ENCODE measurements at regions not wholly inside any gene's neighbourhood (a gene's known extent, or its start where the extent isn't known, plus 50 kb on each side); places are given as distances from the start of the nearest gene placed in this dataset.

DNA sequence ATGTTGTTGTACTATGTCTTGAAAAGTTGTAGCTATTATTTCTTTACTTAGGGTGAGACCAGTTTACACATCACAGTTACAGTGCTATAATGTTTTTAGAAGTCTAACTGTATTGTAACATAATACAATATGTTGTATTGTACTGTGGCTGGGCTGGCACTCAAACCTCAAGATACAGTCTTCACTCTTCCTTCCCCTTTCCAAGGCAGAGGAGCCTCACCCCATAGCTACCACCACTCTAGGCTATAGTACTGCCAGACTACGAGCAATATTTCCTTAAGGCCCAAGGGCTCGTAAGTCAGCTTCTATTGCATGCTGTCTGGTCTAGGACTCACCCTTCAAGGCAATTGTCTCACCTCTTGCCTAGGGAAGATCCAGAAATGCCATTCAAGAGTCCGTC lies 597.7 kb downstream of the OTOL1 start:
- Histone ChIP-seq H3K36me3 (ENCODE audit: control insufficient read depth in 2 of 2, insufficient read depth in 1 of 2, low read length in 2 of 2) (no peaks in the 10 kb centered on the region), H3K4me3 (ENCODE audit: low read depth, low read length) (no peak overlapping the region), H3K4me1 (ENCODE audit: control insufficient read depth, insufficient read depth, low read length) (no peaks in the 10 kb centered on the region), H3K9me3 (ENCODE audit: control insufficient read depth, insufficient read depth, low read depth, low read length) (no peaks in the 10 kb centered on the region), H3K27ac (ENCODE audit: extremely low read depth, low read depth, low read length) (no peak overlapping the region)
- ChIA-PET POLR2A (no interaction called here), CTCF (no interaction called here)
- no peak for TF ChIP-seq ZNF48 (tag by site-specific recombination; IDR thresholded peaks at IDR 0.05)
- TF ChIP-seq ZNF692 (tag by site-specific recombination; IDR thresholded peaks at IDR 0.05), result no peak
- no peak for TF ChIP-seq ZNF580 (tag by site-specific recombination; IDR thresholded peaks at IDR 0.05)
- no peak for TF ChIP-seq ZNF404 (tag by site-specific recombination; IDR thresholded peaks at IDR 0.05)

DNA sequence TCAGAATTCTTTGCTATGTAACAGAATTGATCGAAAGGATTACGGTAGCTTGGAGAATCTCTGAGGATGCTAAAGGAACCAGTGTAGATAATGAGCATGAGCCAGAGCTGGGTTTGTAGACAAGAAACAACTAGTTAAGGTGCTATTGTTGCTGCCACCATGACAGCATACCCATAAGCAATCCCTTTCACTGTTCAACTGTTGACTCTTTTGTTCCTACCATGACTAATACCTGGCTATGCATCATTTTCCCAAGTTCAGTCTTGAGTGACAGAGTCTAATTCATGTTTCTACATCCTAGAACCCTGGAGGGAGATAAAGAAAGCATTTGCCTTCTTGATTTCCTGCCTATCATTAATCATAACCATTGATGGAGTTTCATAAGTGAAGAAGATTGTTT lies 600.3 kb downstream of the OTOL1 start:
- Histone ChIP-seq H3K4me1 (ENCODE audit: control insufficient read depth, insufficient read depth, low read length) (no peaks in the 10 kb centered on the region), H3K9me3 (ENCODE audit: control insufficient read depth, insufficient read depth, low read depth, low read length) (no peaks in the 10 kb centered on the region), H3K36me3 (ENCODE audit: control insufficient read depth in 2 of 2, insufficient read depth in 1 of 2, low read length in 2 of 2) (no peaks in the 10 kb centered on the region), H3K27ac (ENCODE audit: extremely low read depth, low read depth, low read length) (no peak overlapping the region), H3K4me3 (ENCODE audit: low read depth, low read length) (no peak overlapping the region)
- TF ChIP-seq TCF7L2 (IDR thresholded peaks at IDR 0.05; ENCODE audit: borderline replicate concordance, low read depth, low read length) (no peak), HOXC10 (CRISPR knock-in tag; IDR thresholded peaks at IDR 0.05) (no peak), ZNF211 (tag by site-specific recombination; IDR thresholded peaks at IDR 0.05; ENCODE audit: low read depth) (no peak), ZNF626 (tag by site-specific recombination; IDR thresholded peaks at IDR 0.05) (no peak), ZNF16 (tag by site-specific recombination; IDR thresholded peaks at IDR 0.05; ENCODE audit: low read depth) (no peak), SP3 (tag by site-specific recombination; IDR thresholded peaks at IDR 0.05) (no peak), KLF9 (tag by site-specific recombination; IDR thresholded peaks at IDR 0.05; ENCODE audit: low read depth) (no peak)
- TF ChIP-seq, protein P1, sequence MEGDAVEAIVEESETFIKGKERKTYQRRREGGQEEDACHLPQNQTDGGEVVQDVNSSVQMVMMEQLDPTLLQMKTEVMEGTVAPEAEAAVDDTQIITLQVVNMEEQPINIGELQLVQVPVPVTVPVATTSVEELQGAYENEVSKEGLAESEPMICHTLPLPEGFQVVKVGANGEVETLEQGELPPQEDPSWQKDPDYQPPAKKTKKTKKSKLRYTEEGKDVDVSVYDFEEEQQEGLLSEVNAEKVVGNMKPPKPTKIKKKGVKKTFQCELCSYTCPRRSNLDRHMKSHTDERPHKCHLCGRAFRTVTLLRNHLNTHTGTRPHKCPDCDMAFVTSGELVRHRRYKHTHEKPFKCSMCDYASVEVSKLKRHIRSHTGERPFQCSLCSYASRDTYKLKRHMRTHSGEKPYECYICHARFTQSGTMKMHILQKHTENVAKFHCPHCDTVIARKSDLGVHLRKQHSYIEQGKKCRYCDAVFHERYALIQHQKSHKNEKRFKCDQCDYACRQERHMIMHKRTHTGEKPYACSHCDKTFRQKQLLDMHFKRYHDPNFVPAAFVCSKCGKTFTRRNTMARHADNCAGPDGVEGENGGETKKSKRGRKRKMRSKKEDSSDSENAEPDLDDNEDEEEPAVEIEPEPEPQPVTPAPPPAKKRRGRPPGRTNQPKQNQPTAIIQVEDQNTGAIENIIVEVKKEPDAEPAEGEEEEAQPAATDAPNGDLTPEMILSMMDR (tag by site-specific recombination; IDR thresholded peaks at IDR 0.05), result no peak
- TF ChIP-seq, protein P2, sequence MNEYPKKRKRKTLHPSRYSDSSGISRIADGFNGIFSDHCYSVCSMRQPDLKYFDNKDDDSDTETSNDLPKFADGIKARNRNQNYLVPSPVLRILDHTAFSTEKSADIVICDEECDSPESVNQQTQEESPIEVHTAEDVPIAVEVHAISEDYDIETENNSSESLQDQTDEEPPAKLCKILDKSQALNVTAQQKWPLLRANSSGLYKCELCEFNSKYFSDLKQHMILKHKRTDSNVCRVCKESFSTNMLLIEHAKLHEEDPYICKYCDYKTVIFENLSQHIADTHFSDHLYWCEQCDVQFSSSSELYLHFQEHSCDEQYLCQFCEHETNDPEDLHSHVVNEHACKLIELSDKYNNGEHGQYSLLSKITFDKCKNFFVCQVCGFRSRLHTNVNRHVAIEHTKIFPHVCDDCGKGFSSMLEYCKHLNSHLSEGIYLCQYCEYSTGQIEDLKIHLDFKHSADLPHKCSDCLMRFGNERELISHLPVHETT (tag by site-specific recombination; IDR thresholded peaks at IDR 0.05), result no peak
- ChIA-PET CTCF (no interaction called here), POLR2A (no interaction called here)

- no peaks in the 10 kb centered on the region for H3K9me3 ChIP-seq (ENCODE audit: control insufficient read depth, insufficient read depth, low read depth, low read length)
- no peak overlapping the region for H3K27ac ChIP-seq (ENCODE audit: extremely low read depth, low read depth, low read length)
- H3K4me3 ChIP-seq (ENCODE audit: low read depth, low read length), result no peak overlapping the region
- no peaks in the 10 kb centered on the region for H3K4me1 ChIP-seq (ENCODE audit: control insufficient read depth, insufficient read depth, low read length)
- H3K36me3 ChIP-seq (ENCODE audit: control insufficient read depth in 2 of 2, insufficient read depth in 1 of 2, low read length in 2 of 2), result no peaks in the 10 kb centered on the region
- ChIA-PET POLR2A (no interaction called here), CTCF (no interaction called here)
- TF ChIP-seq SETDB1 (IDR thresholded peaks at IDR 0.05; ENCODE audit: insufficient read length, low read length), result no peak
- TF ChIP-seq ZSCAN16 (tag by site-specific recombination; IDR thresholded peaks at IDR 0.05), result no peak
- no peak for TF ChIP-seq ZNF561 (tag by site-specific recombination; IDR thresholded peaks at IDR 0.05; ENCODE audit: borderline replicate concordance)
- no peak for TF ChIP-seq ZNF624 (tag by site-specific recombination; IDR thresholded peaks at IDR 0.05)
- no peak for TF ChIP-seq ZFP3 (tag by site-specific recombination; IDR thresholded peaks at IDR 0.05; ENCODE audit: low read depth)
- no peak for TF ChIP-seq ZBTB44 (tag by site-specific recombination; IDR thresholded peaks at IDR 0.05)
- TF ChIP-seq ZNF544 (tag by site-specific recombination; IDR thresholded peaks at IDR 0.05), result no peak
- TF ChIP-seq EGR2 (tag by site-specific recombination; IDR thresholded peaks at IDR 0.05; ENCODE audit: low read depth), result no peak
- no peak for TF ChIP-seq ZNF292 (tag by site-specific recombination; IDR thresholded peaks at IDR 0.05; ENCODE audit: borderline replicate concordance, low read depth)
These were observed 607.2 kb downstream of the OTOL1 start for GRCh38 chr3:162103808-162104207.
